HS-27A (cell line): ENCODE measurements at regions not wholly inside any gene's neighbourhood (a gene's known extent, or its start where the extent isn't known, plus 50 kb on each side); places are given as distances from the start of the nearest gene placed in this dataset.

Experiments
- DNase-seq: peaks from one replicate; pipeline ENCODE4 v3.0.0-alpha.2; 2012; ENCODE audit warnings: low read depth, missing footprints

DNA sequence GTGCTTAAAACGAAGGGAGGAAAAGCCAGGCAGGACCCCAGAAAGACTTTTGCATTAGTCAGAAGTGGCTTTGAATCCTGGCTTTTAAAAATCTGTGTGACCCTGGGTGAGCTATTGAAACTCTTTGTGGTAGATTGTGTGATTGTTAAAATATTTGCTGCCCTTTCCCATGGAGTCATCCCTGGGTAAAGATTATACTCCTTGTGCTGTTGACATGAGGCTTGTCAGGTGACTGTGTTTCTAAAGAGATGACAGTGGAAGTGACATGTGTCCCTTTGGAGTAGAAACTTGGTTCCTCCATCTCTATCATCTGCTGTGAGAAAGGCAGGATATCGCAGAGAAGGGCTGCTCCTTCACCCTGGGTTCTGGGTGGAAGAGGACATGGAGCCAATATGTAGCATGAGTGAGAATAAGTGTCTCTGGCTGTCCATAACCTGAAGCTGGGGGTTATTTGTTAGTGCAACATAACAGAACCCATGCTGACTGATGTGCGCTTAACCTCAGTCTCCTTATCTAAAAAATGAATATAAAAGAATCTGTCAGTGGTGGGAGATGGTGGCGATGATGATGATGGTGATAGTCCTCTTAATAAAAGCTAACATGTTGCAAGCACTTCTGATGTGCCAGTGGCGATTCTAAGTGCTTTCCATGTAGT lies 187.6 kb downstream of the RHOU start:
- no peak for DNase-seq

DNA sequence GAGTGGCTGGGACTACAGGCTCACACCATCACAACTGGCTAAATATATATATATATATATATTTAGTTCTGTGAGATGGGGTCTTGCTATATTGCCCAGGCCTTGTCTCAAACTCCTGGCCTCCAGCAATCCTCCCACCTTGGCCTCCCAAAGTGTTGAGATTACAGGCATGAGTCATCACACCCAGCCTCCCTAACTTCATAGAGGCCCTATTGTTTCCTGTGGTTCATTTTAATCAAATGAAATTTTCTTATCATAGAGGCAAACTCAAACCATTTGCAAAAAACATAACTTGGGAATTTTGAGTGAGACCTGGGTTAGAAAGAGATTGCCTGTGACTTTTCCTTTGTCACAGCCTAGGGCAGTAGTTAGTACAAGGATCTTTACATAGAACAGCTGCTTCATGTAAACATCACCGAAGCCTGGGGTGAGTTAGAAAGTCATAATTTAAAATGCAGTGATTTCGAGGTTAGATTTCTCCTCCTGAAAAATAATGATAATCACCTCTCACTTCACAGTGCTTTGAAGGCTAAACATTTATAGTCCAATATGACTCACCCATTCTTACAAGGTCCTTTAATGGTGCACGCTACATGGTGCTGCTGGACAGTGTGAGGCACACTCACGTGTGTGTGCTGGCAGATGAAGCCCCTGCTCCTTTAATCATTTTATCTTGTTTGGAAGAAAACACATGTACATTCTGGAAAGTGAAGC lies 188.9 kb downstream of the RHOU start:
- DNase-seq = no peak

DNA sequence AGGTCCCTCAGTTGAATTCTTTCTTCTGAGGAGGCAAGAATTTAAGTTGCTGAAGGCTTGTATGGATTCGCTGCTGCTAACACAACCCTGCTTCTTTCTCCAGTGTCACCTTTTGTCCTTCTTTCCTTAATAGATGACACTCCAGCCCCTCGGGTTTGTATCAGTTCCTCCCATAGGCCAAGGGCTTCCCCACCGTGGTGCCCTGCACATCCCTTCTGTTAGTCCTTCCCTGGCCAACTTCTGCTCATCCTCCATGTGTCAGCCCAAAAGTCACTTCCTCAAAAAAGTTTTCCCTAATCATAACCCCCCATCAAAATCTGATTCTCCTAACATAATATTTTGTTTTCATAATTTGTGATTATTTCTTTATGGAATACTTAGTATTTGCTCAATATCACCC lies 190.4 kb downstream of the RHOU start:
- no peak for DNase-seq

DNA sequence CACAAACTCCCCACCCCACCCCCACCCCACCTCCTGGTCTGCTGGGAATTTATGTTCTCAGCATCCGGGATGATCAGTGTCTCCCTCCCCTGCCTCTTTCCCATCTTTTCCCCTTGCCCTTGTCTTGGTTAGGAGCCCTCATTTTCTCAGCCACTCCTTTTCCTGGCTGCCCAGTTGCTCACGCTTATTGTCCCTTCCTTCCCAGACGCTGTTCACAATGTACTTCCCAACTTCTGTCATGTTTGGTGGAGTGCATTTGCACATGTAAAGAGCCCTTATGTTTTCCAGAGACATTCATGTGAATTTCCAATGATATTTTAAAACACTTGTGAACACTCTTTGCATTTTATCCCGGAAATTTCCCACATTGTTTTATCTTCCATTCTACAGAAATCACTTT lies 192.1 kb downstream of the RHOU start:
- DNase-seq = no peak

DNA sequence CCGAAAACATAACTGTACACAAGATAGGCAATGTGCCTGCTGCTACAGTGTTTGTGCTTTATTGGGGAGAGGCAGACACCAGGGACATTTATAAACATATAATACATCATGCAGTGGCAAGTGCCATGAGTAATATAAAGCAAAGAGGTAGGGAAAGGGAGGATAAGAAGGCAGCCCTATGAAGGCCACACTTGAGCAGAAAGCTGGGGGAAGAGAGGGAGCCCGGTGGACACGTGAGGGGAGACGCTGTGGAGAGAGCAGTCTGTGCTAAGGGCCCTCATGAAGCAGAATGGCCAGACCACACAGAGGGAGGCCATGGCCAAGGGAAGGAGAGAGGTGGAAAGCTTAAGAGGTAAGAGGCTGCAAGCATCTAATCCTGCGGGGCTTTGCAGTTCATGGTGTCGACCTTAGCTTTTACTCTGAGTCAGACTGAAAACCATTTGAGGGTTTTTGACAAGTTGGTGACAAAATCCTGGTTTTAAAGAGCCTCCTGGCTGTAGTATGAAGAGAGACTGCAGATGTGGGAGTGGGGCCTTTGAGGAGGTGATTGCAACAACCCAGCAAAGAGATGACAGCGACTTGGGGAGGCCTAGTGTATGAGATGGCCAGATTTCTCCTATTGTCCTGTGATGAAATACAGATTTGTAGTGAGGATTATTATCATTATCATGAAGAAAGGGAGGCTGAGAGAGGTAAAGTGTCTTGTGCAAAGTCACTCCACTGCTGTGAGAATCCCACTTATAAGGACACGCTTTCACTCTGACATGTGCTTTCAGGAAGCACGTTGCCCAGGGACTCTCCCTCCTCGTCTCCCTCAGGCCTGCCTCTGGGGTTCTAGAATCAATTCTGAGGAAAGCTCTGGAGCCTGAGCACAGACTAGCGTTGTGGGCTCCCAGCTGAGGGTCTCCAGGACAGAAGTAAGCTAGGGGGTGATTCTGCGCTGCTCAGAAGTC lies 192.9 kb downstream of the RHOU start:
- no peak for DNase-seq

DNA sequence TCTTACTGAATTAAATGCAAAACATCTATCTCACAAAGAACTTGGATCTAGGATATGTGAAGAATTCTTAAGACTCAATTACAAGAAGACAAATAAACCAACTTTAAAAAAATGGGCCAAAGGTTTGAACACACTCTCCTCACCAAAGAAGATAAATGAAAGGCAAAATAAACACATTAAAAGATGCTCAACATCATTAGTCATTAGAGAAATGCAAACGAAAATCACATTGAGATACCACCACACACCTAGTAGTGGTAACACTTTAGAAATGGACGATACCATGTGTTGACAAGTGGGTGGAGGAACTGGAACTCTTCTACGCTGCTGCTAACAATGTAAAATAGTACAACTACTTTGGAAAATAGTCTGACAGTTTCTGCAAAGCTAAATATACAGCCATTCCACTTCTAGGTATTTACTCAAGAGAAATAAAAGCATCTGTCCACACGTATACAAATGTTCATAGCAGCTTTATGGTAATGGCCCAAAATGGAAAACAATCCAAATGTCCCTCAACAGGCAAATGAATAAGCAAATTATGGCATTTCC lies 194.3 kb downstream of the RHOU start:
- no peak for DNase-seq

DNA sequence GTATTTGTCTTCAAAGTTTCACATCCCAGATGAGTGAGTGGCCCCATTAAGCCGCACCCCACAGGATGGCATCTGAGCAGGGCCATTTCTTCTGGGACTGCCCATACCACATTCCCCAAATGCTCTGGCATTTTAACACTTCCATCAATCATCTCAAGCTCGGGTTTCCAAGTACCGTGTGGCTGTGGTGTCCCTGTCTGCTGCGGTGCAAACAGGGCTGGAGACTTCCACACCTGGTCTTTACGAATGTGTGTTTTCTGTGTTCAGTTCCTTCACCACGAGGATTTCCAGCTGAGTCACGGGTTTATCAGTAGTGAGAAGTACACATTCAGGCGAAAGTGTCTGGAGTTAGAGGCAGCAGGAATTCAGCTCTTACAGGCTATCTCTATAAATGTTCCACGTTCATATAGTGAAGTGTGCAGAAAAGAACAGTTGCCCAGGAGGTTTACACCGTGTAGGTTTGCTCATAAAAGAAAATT lies 195.2 kb downstream of the RHOU start:
- DNase-seq = no peak

DNA sequence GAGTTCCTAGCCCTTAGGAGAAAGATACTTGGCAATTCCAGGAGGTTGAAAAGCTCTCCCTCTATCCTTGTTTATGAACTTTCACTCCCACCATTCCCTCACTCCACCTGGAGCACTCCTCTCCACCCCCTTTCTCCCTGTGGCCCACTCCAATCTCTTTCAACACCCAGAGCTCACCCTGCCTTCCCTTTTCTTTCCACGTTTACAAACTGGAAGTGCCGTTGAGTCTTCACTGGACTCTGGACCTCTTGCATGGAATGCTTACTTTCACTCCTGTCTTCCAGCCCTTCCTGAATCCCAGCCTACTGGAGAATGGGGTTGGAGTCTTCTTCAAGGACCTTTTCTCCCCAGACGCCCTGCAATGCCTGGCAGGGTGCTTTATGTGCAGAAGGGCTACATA lies 198.5 kb downstream of the RHOU start:
- DNase-seq = no peak

DNA sequence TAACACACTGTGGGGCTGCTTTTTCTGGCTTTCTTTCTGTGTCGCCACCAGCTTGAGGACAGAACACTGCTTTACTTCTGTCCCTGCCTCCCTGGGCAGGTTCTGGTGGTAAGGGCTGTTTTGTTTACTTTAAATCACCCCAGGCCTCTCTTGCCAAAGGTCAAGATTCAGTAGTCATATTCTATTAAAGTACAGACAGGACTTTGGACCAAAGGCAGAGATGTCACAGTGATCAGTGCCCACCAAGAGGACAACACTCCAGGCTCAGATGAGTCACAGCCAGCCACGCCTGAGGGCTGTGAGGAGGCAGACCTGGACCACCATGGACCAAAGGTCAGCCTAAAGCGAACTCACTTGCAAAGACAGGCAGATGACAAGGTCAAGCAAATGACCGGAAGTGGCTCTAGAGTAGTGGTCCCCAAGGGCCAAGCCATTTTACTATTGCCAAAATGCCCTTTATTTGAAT lies 200.0 kb downstream of the RHOU start:
- no peak for DNase-seq

DNA sequence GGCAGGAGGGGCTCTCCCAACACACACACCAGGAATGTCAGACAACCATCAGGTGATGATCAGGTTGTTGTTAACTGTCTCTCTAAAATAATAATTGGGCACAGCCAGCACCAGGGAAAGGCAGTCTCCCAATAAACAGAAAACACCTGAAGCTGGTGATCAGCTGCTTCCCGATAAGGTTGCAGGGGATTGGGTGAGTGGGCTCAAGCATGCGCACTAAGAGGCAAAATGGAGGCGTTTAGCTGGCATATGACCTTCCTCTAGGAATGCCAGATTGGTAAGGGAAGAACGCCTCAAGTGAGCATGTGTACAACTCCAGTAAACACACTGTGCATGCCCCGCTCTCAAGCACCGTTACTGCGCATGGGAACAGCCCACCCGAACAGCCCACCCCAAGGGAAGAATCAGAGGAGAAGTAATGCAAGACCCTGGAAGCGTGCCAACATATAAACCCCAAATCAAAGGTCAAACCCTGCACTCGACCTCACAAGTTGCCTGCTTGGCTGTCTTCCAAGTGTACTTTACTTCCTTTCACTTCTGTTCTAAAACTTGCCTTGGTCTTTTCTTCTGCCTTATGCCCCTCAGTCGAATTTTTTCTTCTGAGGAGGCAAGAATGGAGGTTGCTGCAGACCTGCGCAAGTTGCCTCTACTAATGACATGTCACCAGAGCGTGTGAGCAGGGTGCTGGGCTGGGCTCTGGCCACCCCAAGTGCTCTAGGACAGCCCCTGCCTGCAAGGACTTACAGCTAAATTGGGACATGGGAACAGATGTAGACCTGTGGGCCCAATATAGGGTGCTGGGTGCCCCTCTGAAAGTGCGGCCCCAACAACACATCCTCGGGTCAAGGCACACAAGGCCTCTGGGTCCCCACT lies 200.8 kb downstream of the RHOU start:
- DNase-seq = no peak

DNA sequence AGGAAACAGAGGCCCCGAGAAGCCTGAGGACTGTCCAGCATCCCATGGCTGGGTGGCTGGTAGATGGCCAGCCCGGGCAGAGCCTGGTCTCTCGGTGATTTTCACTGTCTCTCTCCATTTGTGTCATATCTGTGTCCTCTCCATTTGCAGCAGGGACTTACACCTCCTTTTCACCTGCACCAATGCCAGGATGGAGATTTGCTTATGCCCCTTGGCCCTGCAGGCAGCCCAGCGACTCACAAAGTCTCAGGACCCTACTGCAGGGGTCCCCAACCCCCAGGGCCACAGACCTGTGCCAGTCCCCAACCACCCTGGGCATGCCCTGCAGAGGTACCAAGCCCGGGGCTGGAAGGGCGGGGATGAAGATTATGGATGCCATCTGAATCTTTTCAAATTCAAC lies 201.6 kb downstream of the RHOU start:
- DNase-seq = no peak

DNA sequence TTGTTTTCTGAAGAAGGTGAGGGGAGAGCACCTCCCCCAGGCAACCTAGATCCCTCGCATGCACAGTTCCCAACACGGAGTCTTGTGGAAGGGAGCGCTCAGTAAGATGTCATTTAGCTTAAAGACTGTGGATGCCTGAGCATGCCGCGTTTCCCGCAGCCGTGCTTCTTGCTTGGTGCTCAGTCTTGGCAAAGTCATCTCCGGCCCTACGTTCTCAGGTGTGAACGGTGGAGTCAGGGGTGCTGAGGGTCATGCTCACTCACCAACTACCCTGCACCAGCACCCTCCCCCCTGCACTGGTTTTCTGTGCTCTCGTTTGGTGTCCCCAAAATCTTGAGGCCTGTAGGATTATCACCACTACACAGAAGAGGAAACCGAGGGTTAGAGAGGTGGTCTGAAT lies 202.1 kb downstream of the RHOU start:
- no peak for DNase-seq

DNA sequence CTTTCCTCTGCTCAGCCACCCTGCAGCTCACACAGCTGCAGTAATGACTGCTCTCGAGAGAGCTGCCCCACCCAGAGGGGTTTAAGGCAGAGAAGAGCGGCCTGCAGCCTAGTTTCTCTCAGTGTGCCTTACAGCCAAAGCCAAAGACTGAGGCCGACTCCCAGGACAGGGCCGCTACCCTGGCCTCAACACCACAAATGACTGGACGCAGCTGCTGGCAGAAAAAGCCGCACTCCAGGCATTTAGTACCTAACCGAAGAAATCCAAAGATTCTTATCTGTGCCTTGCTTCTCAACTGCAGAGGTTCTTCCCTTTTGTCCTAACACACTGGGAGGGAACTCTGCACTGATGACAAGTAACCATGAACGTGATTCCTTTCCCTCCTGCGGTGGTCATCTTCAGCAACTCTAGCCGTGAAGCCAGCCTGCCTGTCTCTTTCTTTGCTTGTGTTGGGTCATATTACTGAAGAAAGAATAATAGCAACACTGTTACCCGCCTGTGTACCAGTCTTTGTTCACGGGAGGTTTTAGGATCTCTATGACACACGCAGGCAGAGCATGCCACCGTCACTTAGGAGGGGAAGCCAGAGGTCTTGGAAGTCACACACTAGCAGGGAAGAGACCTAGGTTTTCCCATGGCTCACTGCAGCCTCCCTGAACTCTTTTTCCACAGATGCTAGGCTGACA lies 202.7 kb downstream of the RHOU start:
- DNase-seq = no peak

DNA sequence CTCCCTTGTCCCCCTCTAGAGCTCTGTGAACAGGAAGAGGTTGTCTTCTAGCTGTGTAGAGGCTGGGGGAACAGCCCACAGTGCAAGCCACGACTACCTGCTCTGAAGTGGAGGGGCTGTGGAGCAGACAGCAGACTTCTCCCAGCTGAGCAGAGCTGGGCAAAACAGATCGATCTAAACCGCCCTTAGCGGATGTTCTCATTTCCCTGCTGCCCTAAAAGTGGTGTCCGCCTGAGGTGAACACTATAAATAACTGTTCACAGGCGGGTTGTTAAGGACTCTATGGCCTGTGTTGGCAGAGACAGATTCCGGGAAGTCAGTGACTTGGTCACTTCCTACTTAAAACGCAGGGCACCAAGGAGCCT lies 203.2 kb downstream of the RHOU start:
- DNase-seq = no peak

DNA sequence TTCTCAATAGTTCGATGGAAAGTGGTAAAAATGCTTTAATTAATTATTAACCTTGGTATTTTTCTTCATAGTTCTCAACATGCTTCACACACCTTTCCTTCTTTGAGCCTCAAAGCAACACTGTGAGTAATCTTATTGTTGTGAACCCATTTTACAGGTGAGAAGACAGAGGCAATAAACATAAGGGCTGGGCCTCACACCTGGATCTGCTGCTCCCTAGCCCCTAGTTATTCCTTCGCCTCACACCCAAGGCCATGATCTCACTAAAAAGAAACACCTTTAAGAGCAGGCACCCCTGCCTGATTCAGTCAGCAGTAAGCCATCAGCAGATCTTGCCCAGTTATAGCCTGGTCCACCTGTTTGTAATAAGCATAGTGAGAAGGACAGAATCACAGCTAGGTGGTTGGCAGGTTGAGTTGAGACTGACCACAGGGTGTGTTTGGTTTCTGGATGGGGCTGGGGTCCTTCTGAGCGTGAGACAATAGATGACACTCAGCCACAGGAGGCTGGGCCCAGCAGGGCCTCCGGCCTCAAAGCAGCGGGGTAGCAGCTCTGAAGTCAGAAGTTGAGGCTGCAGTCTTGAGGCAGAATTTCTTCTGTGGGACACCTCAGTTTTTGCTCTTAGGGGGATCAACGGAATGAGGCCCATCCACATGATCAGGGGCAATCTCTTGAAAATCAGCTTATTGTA lies 203.9 kb downstream of the RHOU start:
- DNase-seq = no peak

DNA sequence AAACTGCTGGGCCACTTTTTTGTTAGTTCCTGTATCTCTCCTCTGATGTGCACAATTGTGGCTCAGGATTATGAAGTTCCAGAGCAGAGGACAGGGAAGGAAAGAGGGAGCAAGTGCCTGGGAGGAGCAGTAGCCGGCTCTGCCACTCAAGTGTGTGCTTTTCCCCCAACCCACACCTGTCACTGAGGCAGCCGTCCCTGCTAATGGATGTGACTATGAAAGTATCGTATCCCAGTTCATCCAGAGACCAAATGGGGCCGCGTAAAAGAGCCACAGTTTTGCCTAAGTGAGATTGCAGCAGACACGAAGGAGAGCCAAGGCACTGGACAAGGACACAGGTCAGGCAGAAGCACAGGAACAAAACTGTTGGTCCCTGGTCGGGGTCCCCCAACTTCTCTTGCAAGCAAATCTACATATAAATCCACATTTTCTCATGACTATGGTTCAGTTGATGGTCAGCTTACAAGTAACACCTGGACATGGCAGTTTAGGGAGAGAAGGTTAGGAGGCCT lies 204.7 kb downstream of the RHOU start:
- DNase-seq = no peak

DNA sequence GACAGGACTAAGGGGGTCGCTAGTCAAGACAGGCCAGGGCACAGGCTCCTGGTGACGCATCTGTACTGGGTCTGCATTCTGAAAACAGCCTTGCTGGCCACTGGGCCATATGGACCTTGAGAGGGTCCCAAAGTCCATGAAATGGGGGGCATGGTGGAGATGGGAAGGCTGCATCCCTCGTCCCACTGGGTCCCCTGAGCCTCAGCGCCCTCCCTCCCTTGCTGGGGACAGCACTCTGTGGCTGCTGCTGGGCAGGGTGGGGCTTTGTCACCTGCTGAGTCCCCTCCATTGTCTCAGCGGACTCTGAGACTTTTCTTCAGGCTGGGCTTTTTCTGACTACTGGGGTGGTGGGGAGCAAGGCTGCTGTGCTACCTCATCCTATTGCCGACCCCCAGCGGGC lies 205.2 kb downstream of the RHOU start:
- DNase-seq = no peak

DNA sequence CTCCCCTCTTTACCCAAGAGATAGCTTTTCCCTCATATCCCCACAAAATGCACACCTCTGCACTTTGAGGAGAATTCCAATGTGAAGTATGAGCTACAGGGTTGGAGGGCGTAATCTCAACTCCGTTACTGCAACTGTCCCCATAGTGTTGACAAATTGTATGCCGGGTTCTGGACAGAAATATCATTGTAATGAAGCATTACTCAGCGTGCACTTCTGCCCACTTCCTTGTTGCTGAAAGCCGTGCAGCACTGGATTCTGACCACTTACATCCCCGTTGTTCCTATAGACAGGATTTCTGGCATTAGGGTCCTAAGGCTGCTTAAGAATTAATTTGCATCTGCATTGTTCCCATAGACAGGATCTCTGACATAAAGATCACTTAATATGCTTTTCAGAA lies 205.6 kb downstream of the RHOU start:
- DNase-seq = no peak

DNA sequence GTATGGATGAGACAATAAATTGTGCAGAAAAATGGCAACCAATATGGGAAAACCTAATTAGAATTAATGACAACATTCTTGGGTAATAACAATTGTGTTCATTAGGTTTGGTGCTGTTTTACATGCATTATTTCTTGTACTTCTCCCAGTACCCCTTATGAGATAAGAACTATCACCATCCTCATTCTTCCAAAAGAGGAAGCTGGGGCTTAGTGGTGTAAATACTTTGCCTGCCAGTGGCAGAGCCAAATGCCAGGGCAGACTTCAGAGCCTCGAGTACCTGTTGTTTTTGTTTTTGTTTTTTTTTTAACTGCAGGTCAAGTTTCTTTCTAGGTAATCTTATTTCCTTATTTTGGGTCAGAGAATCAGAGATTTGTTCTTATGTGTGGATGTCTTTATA lies 206.4 kb downstream of the RHOU start:
- no peak for DNase-seq

DNA sequence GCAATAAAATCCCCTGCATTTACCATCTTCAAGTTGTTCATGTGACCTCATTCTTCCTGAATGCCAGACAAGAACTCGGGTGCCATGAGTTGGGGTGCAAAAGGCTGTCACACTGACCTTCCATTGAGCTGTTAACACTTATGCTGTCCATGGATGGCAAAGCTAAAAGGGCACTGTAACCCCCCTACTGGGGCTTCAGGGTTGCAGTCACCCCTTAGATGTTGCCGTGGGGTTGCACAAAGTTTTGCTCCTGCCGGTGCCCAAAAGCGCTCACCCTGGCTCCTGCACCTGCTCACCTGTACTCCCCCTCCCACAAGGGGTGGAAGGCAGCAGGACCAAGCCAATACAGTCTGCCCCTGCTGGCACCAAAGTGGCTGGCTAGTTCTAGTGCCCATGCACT lies 208.2 kb downstream of the RHOU start:
- DNase-seq = no peak
